Stimulated activated memory B cell treated with anti-CD40 and anti-IgM and Interleukin-4, amounts not matched to agents 10 μg/mL and 1 μg/mL and 100 μg/mL, for 72 hours (primary cell): ENCODE measurements at regions not wholly inside any gene's neighbourhood (a gene's known extent, or its start where the extent isn't known, plus 50 kb on each side); places are given as distances from the start of the nearest gene placed in this dataset.
"Not testable (repeated sequence)": the region's sequence is repeated elsewhere in the genome, so short reads cannot be mapped to it uniquely, and the experiment has no call there.

ENCODE experiments used
- ATAC-seq: fragments of 150-1000 bp; cut with Tn5 transposase; 2 replicates; pipeline ENCODE4 v1.10.0; 2021
- H3K27ac Mint-ChIP-seq: one replicate; pipeline ENCODE4 v1.8.0; 2022; ENCODE audit warnings: mild to moderate bottlenecking, mixed read lengths
- H3K27me3 Mint-ChIP-seq: one replicate; pipeline ENCODE4 v1.8.0; 2022; ENCODE audit warnings: mixed read lengths
- H3K36me3 Mint-ChIP-seq: one replicate; pipeline ENCODE4 v1.8.0; 2022; ENCODE audit warnings: mixed read lengths
- H3K4me1 Mint-ChIP-seq: one replicate; pipeline ENCODE4 v1.8.0; 2022; ENCODE audit warnings: mixed read lengths
- H3K4me3 Mint-ChIP-seq: one replicate; pipeline ENCODE4 v1.8.0; 2022; ENCODE audit warnings: mild to moderate bottlenecking, moderate library complexity, mixed read lengths
- H3K9me3 Mint-ChIP-seq: one replicate; pipeline ENCODE4 v1.8.0; 2022; ENCODE audit warnings: mixed read lengths

- Mint-ChIP-seq H3K27ac (peak overlapping the region; percentile 17), H3K27me3 (no peaks in the 10 kb centered on the region), H3K36me3 (no peaks in the 10 kb centered on the region), H3K9me3 (peaks cover 8% of the 10 kb centered on the region), H3K4me1 (peaks cover 20% of the 10 kb centered on the region), H3K4me3 (no peak overlapping the region)
- ATAC-seq = no peak
Observed at GRCh38 chr2:85951351-85952067, 62.7 kb upstream of the ST3GAL5 start.

- no peak for ATAC-seq
- no peak overlapping the region for H3K4me3 Mint-ChIP-seq
- H3K27me3 Mint-ChIP-seq = no peaks in the 10 kb centered on the region
Observed at GRCh38 chr2:85950743-85951142, 62.0 kb upstream of the ST3GAL5 start.

GRCh38 chr2:85949280-85949679 is 60.5 kb upstream of the ST3GAL5 start:
- Mint-ChIP-seq H3K4me1 (peaks cover 11% of the 10 kb centered on the region), H3K36me3 (no peaks in the 10 kb centered on the region), H3K9me3 (peaks cover 10% of the 10 kb centered on the region), H3K4me3 (no peak overlapping the region), H3K27ac (no peak overlapping the region), H3K27me3 (no peaks in the 10 kb centered on the region)
- no peak for ATAC-seq

More at GRCh38 chr2:85950743-85951142, 62.0 kb upstream of the ST3GAL5 start:
- Mint-ChIP-seq H3K4me1 (peaks cover 20% of the 10 kb centered on the region), H3K36me3 (no peaks in the 10 kb centered on the region), H3K9me3 (peaks cover 8% of the 10 kb centered on the region), H3K27ac (no peak overlapping the region)

- H3K9me3 Mint-ChIP-seq = peaks cover 17% of the 10 kb centered on the region
- H3K27me3 Mint-ChIP-seq = no peaks in the 10 kb centered on the region
- no peak overlapping the region for H3K27ac Mint-ChIP-seq
- no peaks in the 10 kb centered on the region for H3K4me1 Mint-ChIP-seq
- no peak for ATAC-seq
- no peak overlapping the region for H3K4me3 Mint-ChIP-seq
- H3K36me3 Mint-ChIP-seq = peaks cover 9% of the 10 kb centered on the region
Observed at GRCh38 chr2:85947593-85947992, 58.8 kb upstream of the ST3GAL5 start.

DNA sequence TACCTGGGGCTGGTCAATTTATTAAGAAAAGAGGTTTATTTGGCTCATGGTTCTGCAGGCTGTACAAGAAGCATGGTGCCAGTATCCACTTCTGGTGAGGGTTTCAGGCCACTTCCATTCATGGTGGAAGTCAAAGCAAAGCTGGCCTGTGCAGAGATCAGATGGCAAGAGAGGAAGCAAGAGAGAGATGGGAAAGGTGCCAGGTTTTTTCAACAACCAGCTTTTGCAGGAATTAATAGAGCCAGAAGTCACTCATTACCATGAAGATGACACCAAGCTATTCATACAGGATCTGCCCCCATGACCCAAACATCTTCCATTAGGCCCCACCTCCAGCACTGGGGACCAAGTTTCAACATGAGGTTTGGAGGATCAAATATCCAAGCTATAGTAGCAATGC is 56.8 kb upstream of the ST3GAL5 start:
- Mint-ChIP-seq H3K4me1 (no peaks in the 10 kb centered on the region), H3K4me3 (no peak overlapping the region), H3K27me3 (no peaks in the 10 kb centered on the region), H3K36me3 (peaks cover 9% of the 10 kb centered on the region), H3K9me3 (peaks cover 26% of the 10 kb centered on the region), H3K27ac (no peak overlapping the region)
- ATAC-seq = no peak

DNA sequence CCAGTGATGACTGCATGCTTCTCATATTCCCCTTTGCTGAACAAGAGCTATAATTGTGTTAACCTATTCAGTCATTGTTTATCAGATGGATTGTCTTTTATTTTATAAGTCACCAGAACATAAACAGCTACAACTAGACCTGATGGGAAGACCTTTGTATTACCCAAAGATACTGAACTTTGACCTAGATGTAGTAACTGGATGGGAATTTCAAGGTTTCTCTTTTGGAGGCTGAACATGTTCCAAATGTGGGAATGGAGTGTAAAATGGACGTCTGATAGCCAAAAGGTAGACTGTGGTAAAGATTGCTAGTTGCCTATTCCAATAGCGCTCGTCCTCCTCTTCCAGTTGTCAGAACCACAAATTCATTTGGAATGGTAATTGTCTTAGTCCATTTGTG is 56.4 kb upstream of the ST3GAL5 start:
- Mint-ChIP-seq H3K4me3 (no peak overlapping the region), H3K27ac (no peak overlapping the region), H3K4me1 (no peaks in the 10 kb centered on the region)

GRCh38 chr2:85942346-85942957 is 53.7 kb upstream of the ST3GAL5 start:
- H3K27ac Mint-ChIP-seq = no peak overlapping the region
- no peaks in the 10 kb centered on the region for H3K27me3 Mint-ChIP-seq
- H3K4me3 Mint-ChIP-seq = no peak overlapping the region
- H3K4me1 Mint-ChIP-seq = no peaks in the 10 kb centered on the region
- ATAC-seq = no peak
- peaks cover 24% of the 10 kb centered on the region for H3K9me3 Mint-ChIP-seq
- H3K36me3 Mint-ChIP-seq = peaks cover 9% of the 10 kb centered on the region

More for the DNA sequence above, 56.4 kb upstream of the ST3GAL5 start:
- peaks cover 9% of the 10 kb centered on the region for H3K36me3 Mint-ChIP-seq
- no peak for ATAC-seq
- H3K9me3 Mint-ChIP-seq = peaks cover 26% of the 10 kb centered on the region
- H3K27me3 Mint-ChIP-seq = no peaks in the 10 kb centered on the region

DNA sequence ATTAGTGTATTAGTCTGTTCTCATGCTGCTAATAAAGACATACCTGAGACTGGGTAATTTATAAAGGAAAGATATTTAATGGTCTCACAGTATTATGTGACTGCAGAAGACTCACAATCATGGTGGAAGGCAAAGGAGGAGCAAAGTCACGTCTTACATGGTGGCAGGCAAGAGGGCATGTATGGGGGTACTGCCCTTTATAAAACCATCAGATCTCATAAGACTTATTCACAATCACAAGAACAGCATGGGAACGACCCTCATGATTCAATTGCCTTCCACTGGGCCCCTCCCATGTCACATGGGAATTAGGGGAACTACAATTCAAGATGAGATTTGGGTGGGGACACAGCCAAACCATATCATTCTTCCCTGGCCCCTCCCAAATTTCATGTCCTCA is 52.7 kb upstream of the ST3GAL5 start:
- peaks cover 18% of the 10 kb centered on the region for H3K9me3 Mint-ChIP-seq
- not testable (repeated sequence) for H3K27ac Mint-ChIP-seq, H3K4me3 Mint-ChIP-seq, H3K4me1 Mint-ChIP-seq, H3K36me3 Mint-ChIP-seq, H3K27me3 Mint-ChIP-seq, ATAC-seq

DNA sequence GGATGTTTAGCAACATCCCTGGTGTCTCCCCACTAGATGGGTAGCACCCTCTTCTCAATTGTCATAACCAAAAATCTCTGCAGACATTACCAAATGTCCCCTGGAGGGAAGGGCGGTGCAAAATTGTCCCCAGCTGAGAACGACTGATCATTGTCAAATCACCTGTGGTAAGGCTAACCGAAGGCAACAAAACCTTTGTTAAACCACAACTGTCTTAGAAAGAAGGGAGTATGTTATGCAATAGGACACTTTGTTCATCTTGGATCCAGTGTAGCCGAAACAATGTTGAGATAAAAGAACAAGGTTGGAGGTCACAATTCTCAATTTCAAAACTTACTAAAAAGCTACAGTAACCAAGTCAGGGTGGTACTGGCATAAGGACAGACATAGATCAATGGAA is 50.3 kb upstream of the ST3GAL5 start:
- no peak overlapping the region for H3K27ac Mint-ChIP-seq
- H3K9me3 Mint-ChIP-seq = peaks cover 16% of the 10 kb centered on the region
- H3K27me3 Mint-ChIP-seq = no peaks in the 10 kb centered on the region
- H3K36me3 Mint-ChIP-seq = peaks cover 9% of the 10 kb centered on the region
- H3K4me3 Mint-ChIP-seq = no peak overlapping the region
- H3K4me1 Mint-ChIP-seq = no peaks in the 10 kb centered on the region
- ATAC-seq = no peak
